Activated CD4-positive, alpha-beta T cell treated with anti-CD3 and anti-CD28 coated beads, Interleukin-2, Interleukin-4, amounts not matched to agents 100 ng/mL and 50 ng/mL, durations not matched to agents 16 hours and 8 hours (primary cell): ENCODE measurements at regions not wholly inside any gene's neighbourhood (a gene's known extent, or its start where the extent isn't known, plus 50 kb on each side); places are given as distances from the start of the nearest gene placed in this dataset.
"Not testable (repeated sequence)": the region's sequence is repeated elsewhere in the genome, so short reads cannot be mapped to it uniquely, and the experiment has no call there.

Experiments
- DNase-seq: peaks from one replicate; pipeline ENCODE4 v3.0.0-alpha.2; 2020; ENCODE audit warnings: low spot score

- no peak for DNase-seq
Measured at GRCh38 chr2:186085226-186085625, 346.6 kb downstream of the FSIP2 start.

DNA sequence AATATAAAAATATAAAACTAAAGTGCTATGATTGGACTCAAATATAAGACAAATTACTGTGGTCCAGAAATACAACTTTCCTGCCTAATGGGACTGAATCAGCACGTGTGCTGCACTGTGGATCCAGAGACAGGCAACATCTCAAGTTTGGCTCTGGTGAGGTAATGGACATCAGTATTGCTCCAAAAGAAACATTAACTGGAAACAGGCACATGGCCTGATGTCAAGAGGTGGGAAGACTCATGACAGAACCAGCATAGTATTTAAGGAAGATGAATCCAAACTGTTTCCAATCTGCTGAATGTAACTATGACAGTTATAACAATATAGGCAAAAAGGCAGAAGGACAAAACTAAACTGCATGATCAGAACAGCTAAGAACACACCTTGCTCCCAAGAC is 354.6 kb downstream of the FSIP2 start:
- DNase-seq = no peak

DNA sequence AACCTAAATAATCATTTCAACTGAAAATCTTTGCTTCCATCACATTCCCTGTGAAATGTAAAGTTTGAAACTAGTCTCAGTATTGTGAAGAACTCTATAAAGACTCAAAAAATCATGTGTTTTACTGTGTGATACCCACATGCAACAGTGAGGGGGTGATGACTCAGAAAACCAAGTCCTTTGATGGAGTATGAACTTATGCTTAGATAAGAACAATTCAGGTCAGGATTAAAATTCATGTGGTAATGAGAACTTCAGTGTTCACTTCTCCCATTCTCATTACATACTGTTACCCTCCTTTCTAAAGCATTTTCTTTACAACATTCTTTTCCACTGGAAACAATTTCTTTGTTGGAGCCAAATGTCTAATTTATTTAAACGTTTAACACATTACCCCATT is 360.2 kb downstream of the FSIP2 start:
- DNase-seq = no peak

- no peak for DNase-seq
Measured at GRCh38 chr2:186099826-186100225, 361.2 kb downstream of the FSIP2 start.

GRCh38 chr2:186100636-186101035 is 362.0 kb downstream of the FSIP2 start:
- DNase-seq = no peak

DNA sequence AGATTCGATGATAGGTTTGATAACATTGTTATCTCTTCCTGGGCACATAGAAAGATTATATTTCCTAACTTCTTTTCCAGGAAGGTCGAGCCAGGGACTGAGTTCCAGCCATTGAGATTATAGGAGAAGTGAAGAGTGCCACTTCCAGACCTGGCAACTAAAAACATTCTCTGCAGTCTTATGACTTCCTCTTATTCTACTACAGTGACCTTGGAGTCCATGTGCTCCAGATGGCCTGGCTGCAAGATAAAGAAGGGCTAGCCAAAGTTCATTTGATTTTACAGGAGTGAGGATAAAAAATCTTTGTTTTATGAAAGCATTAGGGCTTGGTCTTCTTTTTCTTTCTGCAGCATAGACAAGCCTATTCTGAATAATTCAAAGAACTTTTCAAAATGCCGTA is 363.0 kb downstream of the FSIP2 start:
- no peak for DNase-seq

DNA sequence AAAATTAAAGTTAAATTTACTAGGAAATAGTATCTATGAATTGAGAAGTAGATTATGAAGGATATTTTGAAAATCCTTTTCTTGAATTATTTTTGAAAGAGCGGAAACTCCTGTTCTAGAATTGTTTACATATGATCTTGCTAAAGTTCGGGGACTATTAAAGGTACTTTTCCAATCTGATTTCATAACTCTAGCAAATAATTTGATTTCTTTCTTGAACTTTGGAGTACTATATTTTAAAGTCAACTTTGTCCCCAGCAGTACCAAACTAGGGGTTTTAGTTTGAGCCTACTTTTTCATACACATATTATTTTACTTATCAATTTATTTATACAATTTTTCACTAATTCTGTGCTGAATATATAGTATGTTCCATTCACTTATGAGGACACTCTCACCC is 364.7 kb downstream of the FSIP2 start:
- no peak for DNase-seq

- no peak for DNase-seq
Measured at GRCh38 chr2:186105016-186105724, 366.6 kb downstream of the FSIP2 start.

GRCh38 chr2:186108470-186108869 is 369.9 kb downstream of the FSIP2 start:
- DNase-seq = no peak

GRCh38 chr2:186113284-186113683 is 372.8 kb upstream of the ZC3H15 start:
- no peak for DNase-seq

GRCh38 chr2:186125156-186125555 is 360.9 kb upstream of the ZC3H15 start:
- no peak for DNase-seq

DNA sequence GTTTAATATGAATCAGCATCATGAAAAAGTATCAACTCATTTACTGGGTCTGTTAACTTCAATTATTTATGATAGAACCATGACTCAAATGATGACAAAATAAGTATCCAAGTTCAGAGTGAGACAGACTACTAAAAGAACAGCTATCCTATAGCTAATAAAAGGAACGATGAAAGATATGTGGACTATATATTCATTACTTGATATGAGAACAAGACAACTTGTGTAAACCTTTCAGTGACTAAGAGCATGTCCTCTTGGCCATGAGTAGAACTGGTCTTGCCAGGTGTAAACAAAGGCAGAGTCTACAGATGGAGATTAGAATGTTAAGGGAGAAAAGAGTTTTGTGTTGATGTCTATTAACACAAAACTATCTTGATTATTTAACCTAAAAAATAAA is 360.4 kb upstream of the ZC3H15 start:
- DNase-seq = no peak

DNA sequence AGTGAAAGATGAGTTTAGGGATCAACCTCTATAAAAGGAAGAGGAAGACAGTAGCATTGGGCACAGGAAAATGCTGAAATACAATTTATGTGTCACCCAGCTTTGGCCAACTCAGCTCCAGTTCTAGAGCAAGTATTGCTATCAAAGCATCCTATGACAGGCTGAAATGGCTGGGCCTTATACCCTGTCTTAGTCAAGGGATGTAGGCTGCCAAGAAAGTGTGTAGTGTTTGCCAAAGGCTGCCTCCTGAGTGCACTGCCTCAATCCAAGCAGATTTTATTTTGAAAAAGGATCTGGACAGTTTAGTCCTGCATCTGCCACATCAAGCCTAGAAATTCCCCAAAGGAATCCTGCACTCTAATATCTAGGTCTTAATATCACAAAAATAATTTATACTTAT is 359.9 kb upstream of the ZC3H15 start:
- DNase-seq = no peak

DNA sequence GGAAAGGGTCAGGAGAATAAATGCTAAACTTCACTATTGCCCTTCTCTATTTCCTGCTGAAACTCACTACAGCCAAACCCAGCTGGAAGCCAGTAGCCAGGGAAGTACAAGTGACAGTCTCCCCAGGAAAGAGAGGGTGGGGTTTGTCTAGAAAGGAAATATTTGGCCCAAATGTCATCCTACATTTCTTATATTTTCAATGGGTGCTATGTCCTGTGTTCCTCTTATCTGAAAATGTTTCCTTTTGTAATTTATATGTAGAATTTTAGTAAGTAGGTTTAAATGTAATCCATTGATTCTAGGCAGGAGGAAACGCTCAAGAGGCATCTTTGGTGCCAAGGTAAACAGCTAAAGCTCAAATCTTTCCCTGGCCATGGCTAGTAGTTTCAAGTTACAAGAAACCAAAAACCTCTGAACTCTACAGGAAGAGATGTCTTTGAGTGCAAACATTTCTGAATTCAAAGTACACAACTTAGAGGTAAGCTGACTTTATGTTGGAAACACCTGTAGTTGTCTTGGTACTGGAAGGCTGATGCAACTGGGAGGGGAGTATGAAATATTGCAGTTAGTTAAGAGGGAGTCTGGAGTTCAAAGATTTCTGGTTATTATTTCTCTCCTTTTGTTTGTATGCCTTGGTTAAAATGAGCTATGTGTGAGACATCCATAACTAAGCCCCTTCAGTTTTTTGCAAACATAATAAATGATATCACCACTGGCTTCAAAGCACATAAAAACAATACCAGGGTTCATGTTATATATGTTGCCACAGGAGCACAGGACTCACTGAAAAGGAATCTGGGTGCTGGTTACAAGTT is 356.1 kb upstream of the ZC3H15 start:
- DNase-seq = no peak

DNA sequence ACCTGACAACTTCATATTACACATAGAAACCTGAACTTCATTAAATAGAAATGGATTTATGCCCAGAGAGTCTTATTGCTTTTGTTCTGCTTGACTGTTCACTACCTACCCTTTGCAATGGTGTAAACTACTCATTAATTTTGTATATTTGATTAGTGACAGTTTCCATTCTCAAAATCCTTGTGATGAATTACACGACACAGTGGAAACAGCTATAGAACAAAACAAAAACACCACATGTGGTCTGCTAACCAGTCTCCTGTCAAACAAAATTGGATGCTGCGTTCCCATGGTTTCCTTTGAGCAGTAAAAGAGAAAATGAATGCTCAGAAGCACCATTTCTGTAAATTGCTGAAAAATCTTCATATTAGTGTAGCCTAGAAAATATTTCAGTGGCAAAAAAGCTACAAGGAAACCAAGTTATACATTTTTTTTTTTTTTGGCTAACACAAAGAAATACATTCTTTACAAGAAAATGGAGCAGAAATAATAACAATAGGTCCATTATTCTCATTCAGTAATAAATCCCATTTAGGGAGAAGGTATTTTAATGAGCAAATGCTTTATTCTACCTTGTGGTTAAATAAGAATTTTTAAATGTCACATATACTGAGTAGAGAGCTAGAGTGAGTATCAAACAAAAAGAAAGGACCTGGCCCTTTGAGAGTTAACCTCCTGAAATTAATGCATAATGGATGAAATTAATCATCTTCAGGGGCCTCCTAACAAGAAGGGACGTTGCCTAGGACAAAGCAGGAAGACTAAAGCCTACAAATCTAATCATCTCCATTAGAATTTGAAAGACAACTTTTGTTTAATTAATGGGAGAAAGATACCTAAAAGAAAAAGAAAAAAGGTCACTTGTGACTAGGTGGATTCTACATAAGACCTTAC is 355.1 kb upstream of the ZC3H15 start:
- DNase-seq = no peak

DNA sequence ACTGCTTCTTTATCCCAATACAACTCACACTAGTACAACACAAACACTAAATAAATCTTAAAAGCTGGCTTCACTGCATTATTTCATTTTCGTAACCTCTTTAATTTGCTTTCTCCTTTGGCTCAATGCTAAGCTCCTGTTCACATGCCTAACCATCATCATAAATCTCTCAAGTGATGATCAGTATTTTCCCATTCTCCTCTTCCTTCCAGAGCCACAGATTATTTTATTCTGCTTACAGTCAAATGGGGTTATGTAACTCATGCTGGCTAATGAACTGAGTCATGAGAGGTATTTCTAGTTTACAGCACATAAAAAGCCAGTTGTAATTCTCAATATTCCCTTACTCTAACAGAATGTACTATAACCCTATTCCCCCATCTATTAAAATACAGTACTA is 350.4 kb upstream of the ZC3H15 start:
- DNase-seq = no peak

- no peak for DNase-seq
Measured at GRCh38 chr2:186136860-186137259, 349.2 kb upstream of the ZC3H15 start.

DNA sequence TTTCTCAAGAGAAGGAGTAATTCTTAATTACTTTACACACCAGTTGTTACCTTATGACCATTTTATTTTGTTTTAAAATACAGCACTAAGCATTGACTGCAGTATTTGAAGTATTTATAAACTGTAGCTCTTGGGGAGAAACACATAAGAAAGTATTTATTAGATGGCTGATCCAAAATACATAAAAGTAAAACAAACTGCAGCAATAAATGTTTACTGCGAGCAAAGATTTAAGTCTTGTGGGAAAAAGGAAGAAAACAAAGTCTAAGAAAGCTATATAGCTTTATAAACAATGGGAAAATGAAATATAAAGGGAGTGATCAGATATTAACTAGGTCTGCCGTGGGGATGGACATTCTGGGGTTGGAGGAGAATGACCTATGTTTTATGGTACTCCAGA is 347.2 kb upstream of the ZC3H15 start:
- DNase-seq = no peak

DNA sequence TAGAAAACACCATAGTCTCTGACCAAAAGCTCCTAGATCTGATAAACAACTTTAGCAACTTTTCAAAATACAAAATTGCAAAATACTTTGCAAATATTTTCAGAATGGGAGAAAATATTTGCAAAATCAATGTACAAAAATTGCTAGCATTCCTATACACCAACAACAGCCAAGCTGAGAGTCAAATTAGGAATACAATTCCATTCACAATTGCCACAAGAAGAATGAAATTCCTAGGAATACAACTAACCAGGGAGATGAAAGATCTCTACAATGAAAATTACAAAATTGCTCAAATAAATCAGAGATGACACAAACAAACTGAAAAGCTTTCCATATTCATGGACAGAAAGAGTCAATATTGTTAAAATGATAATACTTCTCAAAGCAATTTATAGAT is 327.0 kb upstream of the ZC3H15 start:
- DNase-seq = no peak

GRCh38 chr2:186164325-186164724 is 321.7 kb upstream of the ZC3H15 start:
- DNase-seq = no peak

- DNase-seq = no peak
Measured at GRCh38 chr2:186170693-186171092, 315.4 kb upstream of the ZC3H15 start.

DNA sequence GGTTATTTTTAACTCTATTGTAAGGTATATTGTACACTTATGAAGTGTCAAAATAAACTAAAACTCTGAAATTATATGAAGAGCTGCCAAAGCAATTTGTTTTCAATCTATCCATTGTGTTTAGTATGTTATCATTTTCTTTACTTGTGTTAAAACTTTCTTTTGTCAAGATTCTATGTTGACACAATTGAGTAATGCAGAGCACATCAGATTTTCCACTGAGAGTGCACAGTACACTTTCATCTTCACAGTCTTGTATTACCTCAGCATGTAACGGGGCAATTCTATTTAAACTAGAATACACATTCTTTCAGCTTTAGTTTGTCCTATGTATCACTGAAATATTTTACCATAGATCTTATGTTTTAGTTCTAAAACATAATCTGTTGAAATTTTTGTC is 304.4 kb upstream of the ZC3H15 start:
- DNase-seq = no peak

DNA sequence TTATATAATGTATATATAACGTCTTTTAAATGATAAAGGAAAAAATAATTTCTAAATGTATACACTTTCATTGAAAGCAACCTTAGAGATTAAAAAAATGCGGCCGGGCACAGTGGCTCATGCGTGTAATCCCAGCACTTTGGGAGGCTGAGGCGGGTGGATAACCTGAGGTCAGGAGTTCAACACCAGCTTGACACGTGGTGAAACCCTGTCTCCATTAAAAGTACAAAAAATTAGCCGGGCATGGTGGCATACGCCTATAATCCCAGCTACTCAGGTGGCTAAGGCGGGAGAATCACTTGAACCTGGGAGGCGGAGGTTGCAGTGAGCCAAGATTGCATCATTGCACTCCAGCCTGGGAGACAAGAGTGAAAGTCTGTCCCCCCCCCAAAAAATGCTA is 303.7 kb upstream of the ZC3H15 start:
- not testable (repeated sequence) for DNase-seq
